ENCODE measurements at regions not wholly inside any gene's neighbourhood (a gene's known extent, or its start where the extent isn't known, plus 50 kb on each side); places are given as distances from the start of the nearest gene placed in this dataset.

DNA sequence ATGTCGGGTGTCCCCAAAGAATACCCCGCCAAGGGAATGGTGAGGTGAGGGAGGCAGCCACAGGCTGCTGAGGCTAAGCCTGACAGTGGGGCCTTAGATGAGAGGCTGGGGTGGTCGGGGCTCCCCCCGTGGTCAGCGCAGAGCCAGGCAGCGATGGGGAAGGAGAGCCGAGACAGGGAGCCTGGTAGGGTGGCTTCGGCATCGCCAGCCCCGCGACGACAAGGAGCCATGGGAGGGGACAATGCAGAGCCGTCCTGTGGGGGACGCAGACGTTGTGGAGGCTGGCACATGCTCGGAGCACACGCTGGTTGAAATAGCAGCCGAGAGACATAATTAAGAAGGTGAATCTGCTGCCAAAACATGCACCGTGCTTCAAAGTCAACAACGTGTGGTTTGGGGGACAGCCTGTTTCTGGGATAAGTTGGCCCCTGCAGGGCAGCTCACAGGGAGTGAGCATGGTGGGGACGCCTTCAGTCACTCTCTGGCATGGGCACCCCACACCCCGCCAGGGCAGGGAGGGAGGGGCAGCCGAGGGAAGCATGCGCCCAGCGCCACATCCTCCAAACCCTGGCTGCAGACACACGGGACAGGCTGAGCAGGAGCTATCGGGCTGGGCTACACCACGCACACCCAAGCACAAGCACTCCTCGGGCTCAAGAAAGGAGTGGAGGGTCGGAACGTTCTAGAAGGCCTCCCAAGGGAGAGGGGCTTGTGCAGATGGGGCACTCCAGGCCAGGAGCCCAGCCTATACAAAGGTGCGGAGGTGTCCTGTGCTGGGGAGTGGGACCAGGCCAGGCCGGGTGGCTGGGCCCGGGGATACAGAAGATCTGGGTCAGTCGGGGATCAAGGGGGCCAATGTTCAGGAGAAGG, 66.6 kb upstream of the C14orf180 start:
- Histone ChIP-seq H3K27ac (ENCODE audit: low read length) (no peak overlapping the region), H3F3A (ENCODE audit: insufficient read depth, low read length, poor library complexity, severe bottlenecking) (no peaks in the 10 kb centered on the region)

DNA sequence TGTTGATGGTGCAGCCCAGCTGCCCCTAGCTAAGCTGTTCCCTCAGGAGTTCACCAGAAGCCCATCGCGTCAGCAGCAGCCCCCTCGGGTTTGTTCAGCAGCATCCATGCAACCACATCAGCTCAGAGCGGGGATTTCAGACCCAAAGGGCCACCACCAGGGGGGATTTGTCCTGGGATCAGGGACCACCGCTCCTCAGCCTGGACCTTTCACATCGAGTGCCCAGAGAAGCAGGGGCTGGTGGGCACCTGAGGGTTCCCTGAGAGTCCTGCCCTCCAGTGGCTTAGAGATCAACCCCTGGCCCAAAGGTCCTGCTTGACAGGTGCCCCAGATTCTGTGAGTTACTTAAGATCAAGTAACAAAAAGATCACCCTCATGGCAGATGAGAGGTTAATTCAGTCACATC, 65.9 kb upstream of the C14orf180 start:
- no peaks in the 10 kb centered on the region for H3F3A ChIP-seq (ENCODE audit: insufficient read depth, low read length, poor library complexity, severe bottlenecking)
- H3K79me2 ChIP-seq (replicated peaks; ENCODE audit: insufficient read depth, low read length) = no peaks in the 10 kb centered on the region
- no peak overlapping the region for H3K9ac ChIP-seq (ENCODE audit: low read length)
- no peak overlapping the region for H2AFZ ChIP-seq (ENCODE audit: low read depth, low read length)
- H3K36me3 ChIP-seq (ENCODE audit: insufficient read depth, low read length) = no peaks in the 10 kb centered on the region
- TF ChIP-seq POLR2AphosphoS5 (IDR thresholded peaks at IDR 0.05) = no peak
- TF ChIP-seq, protein P1, sequence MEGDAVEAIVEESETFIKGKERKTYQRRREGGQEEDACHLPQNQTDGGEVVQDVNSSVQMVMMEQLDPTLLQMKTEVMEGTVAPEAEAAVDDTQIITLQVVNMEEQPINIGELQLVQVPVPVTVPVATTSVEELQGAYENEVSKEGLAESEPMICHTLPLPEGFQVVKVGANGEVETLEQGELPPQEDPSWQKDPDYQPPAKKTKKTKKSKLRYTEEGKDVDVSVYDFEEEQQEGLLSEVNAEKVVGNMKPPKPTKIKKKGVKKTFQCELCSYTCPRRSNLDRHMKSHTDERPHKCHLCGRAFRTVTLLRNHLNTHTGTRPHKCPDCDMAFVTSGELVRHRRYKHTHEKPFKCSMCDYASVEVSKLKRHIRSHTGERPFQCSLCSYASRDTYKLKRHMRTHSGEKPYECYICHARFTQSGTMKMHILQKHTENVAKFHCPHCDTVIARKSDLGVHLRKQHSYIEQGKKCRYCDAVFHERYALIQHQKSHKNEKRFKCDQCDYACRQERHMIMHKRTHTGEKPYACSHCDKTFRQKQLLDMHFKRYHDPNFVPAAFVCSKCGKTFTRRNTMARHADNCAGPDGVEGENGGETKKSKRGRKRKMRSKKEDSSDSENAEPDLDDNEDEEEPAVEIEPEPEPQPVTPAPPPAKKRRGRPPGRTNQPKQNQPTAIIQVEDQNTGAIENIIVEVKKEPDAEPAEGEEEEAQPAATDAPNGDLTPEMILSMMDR (IDR thresholded peaks at IDR 0.05; ENCODE audit: poor library complexity, severe bottlenecking) = no peak
- TF ChIP-seq RAD21 (conservative IDR thresholded peaks at IDR 0.05) = no peak
- TF ChIP-seq SMC3 (conservative IDR thresholded peaks at IDR 0.05; ENCODE audit: poor library complexity) = no peak
- TF ChIP-seq, protein P2, sequence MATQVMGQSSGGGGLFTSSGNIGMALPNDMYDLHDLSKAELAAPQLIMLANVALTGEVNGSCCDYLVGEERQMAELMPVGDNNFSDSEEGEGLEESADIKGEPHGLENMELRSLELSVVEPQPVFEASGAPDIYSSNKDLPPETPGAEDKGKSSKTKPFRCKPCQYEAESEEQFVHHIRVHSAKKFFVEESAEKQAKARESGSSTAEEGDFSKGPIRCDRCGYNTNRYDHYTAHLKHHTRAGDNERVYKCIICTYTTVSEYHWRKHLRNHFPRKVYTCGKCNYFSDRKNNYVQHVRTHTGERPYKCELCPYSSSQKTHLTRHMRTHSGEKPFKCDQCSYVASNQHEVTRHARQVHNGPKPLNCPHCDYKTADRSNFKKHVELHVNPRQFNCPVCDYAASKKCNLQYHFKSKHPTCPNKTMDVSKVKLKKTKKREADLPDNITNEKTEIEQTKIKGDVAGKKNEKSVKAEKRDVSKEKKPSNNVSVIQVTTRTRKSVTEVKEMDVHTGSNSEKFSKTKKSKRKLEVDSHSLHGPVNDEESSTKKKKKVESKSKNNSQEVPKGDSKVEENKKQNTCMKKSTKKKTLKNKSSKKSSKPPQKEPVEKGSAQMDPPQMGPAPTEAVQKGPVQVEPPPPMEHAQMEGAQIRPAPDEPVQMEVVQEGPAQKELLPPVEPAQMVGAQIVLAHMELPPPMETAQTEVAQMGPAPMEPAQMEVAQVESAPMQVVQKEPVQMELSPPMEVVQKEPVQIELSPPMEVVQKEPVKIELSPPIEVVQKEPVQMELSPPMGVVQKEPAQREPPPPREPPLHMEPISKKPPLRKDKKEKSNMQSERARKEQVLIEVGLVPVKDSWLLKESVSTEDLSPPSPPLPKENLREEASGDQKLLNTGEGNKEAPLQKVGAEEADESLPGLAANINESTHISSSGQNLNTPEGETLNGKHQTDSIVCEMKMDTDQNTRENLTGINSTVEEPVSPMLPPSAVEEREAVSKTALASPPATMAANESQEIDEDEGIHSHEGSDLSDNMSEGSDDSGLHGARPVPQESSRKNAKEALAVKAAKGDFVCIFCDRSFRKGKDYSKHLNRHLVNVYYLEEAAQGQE (IDR thresholded peaks at IDR 0.05; ENCODE audit: borderline replicate concordance) = no peak
- TF ChIP-seq MXI1 (conservative IDR thresholded peaks at IDR 0.05; ENCODE audit: poor library complexity, severe bottlenecking) = no peak
- no peak for TF ChIP-seq EZH2 (IDR thresholded peaks at IDR 0.05; ENCODE audit: borderline replicate concordance, insufficient read depth, low read length, poor library complexity, severe bottlenecking)
- TF ChIP-seq EP300 (conservative IDR thresholded peaks at IDR 0.05; ENCODE audit: poor library complexity, severe bottlenecking) = no peak
- no peak for TF ChIP-seq TAF1 (IDR thresholded peaks at IDR 0.05; ENCODE audit: low read depth)
- H3K27me3 ChIP-seq (ENCODE audit: insufficient read depth, low read depth, low read length) = no peaks in the 10 kb centered on the region
- H3K9me2 ChIP-seq (ENCODE audit: insufficient read depth, low read length) = no peaks in the 10 kb centered on the region
- no peak overlapping the region for H3K4me3 ChIP-seq (ENCODE audit: low read length)
- H4K20me1 ChIP-seq (ENCODE audit: insufficient read depth) = no peaks in the 10 kb centered on the region
- H3K4me2 ChIP-seq (ENCODE audit: low read length) = no peak overlapping the region
- H3K9me3 ChIP-seq (ENCODE audit: low read length) = no peaks in the 10 kb centered on the region
- no peak overlapping the region for H3K27ac ChIP-seq (ENCODE audit: low read length)

More for the DNA sequence above, 66.6 kb upstream of the C14orf180 start:
- Histone ChIP-seq H4K20me1 (ENCODE audit: insufficient read depth) (no peaks in the 10 kb centered on the region), H3K4me2 (ENCODE audit: low read length) (no peak overlapping the region), H2AFZ (ENCODE audit: low read depth, low read length) (no peak overlapping the region), H3K27me3 (ENCODE audit: insufficient read depth, low read depth, low read length) (no peaks in the 10 kb centered on the region), H3K79me2 (replicated peaks; ENCODE audit: insufficient read depth, low read length) (no peaks in the 10 kb centered on the region), H3K9me2 (ENCODE audit: insufficient read depth, low read length) (no peaks in the 10 kb centered on the region), H3K4me3 (ENCODE audit: low read length) (no peak overlapping the region), H3K36me3 (ENCODE audit: insufficient read depth, low read length) (no peaks in the 10 kb centered on the region), H3K9ac (ENCODE audit: low read length) (no peak overlapping the region), H3K9me3 (ENCODE audit: low read length) (no peaks in the 10 kb centered on the region)
- TF ChIP-seq SMC3 (conservative IDR thresholded peaks at IDR 0.05; ENCODE audit: poor library complexity) (no peak), EP300 (conservative IDR thresholded peaks at IDR 0.05; ENCODE audit: poor library complexity, severe bottlenecking) (no peak), POLR2AphosphoS5 (IDR thresholded peaks at IDR 0.05) (no peak), EZH2 (IDR thresholded peaks at IDR 0.05; ENCODE audit: borderline replicate concordance, insufficient read depth, low read length, poor library complexity, severe bottlenecking) (no peak), RAD21 (conservative IDR thresholded peaks at IDR 0.05) (no peak), TAF1 (IDR thresholded peaks at IDR 0.05; ENCODE audit: low read depth) (no peak)
- TF ChIP-seq, protein P1 (IDR thresholded peaks at IDR 0.05; ENCODE audit: poor library complexity, severe bottlenecking) = no peak
- TF ChIP-seq, protein P2 (IDR thresholded peaks at IDR 0.05; ENCODE audit: borderline replicate concordance) = no peak
